CD4-positive, alpha-beta memory T cell (primary cell): ENCODE measurements at regions not wholly inside any gene's neighbourhood (a gene's known extent, or its start where the extent isn't known, plus 50 kb on each side); places are given as distances from the start of the nearest gene placed in this dataset.

Experiments
- CTCF ChIA-PET: fragments of 350-600 bp; sonication (Branson Sonifier 250); formaldehyde crosslinking; loops from one replicate; lab custom pipeline; 2021; ENCODE audit warnings: inconsistent platforms; ENCODE audit not compliant: partially characterized antibody; lab: Charles Lee
- POLR2A ChIA-PET: fragments of 350-600 bp; sonication (Branson Sonifier 250); formaldehyde crosslinking; loops from one replicate; lab custom pipeline; 2021; ENCODE audit not compliant: partially characterized antibody; lab: Charles Lee
- DNase-seq, 5 donors: peaks; one replicate each; pipeline versions ENCODE4 v3.0.0 to v3.0.0-alpha.2; 2020 to 2022; ENCODE audit warnings: mixed read lengths in 1 of 5
- H3K27ac ChIP-seq: one replicate; pipeline ENCODE4 v1.7.0; 2013; ENCODE audit warnings: low read depth, low read length
- H3K27me3 ChIP-seq: 2 replicates; pipeline ENCODE4 v1.7.0; 2013; ENCODE audit warnings: mild to moderate bottlenecking, low read length, moderate library complexity; ENCODE audit not compliant: insufficient read depth
- H3K36me3 ChIP-seq: 2 replicates; pipeline ENCODE4 v1.7.0; 2013; ENCODE audit warnings: mild to moderate bottlenecking, low read length, moderate library complexity; ENCODE audit not compliant: insufficient read depth
- H3K4me1 ChIP-seq: 2 replicates; pipeline ENCODE4 v1.7.0; 2013; ENCODE audit warnings: mild to moderate bottlenecking, low read length, moderate library complexity; ENCODE audit not compliant: insufficient read depth
- H3K4me3 ChIP-seq, 2 donors: one replicate each; pipeline ENCODE4 v1.7.0; 2013; ENCODE audit warnings: low read length in 2 of 2, mild to moderate bottlenecking in 1 of 2
- H3K9me3 ChIP-seq, 2 donors: one replicate each; pipeline ENCODE4 v1.7.0; 2013; ENCODE audit warnings: low read length in 2 of 2, control low read depth in 1 of 2; ENCODE audit not compliant: control insufficient read depth in 1 of 2
- H3K27ac Mint-ChIP-seq, 7 donors: one replicate each; pipeline ENCODE4 v1.8.0; 2020 to 2021; ENCODE audit warnings: mixed read lengths in 7 of 7, mild to moderate bottlenecking in 6 of 7, inconsistent platforms in 3 of 7, moderate library complexity in 3 of 7
- H3K27me3 Mint-ChIP-seq, 2 donors: one replicate each; pipeline ENCODE4 v1.8.0; 2020 to 2021; ENCODE audit warnings: mixed read lengths in 2 of 2
- H3K36me3 Mint-ChIP-seq, 2 donors: one replicate each; pipeline ENCODE4 v1.8.0; 2020 to 2021; ENCODE audit warnings: mixed read lengths in 2 of 2, inconsistent platforms in 1 of 2, mild to moderate bottlenecking in 1 of 2
- H3K4me1 Mint-ChIP-seq, 4 donors: one replicate each; pipeline ENCODE4 v1.8.0; 2020 to 2021; ENCODE audit warnings: mixed read lengths in 4 of 4, mild to moderate bottlenecking in 1 of 4
- H3K4me3 Mint-ChIP-seq, 8 donors: one replicate each; pipeline ENCODE4 v1.8.0; 2020 to 2021; ENCODE audit warnings: mixed read lengths in 8 of 8, mild to moderate bottlenecking in 7 of 8, moderate library complexity in 6 of 8, inconsistent platforms in 3 of 8
- H3K9me3 Mint-ChIP-seq, 8 donors: one replicate each; pipeline ENCODE4 v1.8.0; 2020 to 2021; ENCODE audit warnings: mixed read lengths in 8 of 8, mild to moderate bottlenecking in 5 of 8, inconsistent platforms in 3 of 8, moderate library complexity in 1 of 8
- intact Hi-C: fragments of 100-400 bp; cut with micrococcal nuclease; formaldehyde crosslinking; loops from one replicate; pipeline ENCODE4 v1.15.1; 2023

DNA sequence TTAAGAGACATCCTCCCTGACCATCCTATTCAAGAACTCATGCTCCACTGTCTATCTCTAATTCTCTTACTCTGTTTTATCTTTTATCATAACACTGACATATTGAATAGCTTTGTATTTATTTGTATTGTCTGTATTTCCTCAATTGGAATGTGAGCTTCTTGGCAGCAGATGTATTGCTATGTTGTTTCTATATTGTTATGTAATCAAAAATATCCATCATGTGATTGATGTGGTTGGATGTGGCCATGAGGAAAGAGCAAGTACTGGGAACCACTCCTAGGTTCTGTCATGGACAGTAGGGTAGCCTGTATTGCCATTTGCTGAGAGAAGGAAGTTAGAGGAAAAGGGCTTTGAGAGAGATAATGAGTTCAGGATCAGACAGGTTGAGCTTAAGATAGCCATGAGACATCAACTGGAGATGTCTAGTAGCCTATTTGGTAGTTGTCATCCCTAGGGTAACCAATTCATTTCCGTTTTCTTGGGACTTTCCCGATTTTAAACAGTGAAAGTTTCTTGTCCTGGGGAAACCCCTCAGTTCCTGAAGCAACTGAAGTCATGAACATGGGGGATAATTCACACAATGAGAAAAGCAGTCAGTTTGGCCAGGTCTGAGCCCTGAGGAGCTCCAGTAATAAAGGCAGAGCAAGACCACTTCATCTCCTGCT lies 404.5 kb downstream of the INSC start:
- Mint-ChIP-seq H3K4me3 (no peak overlapping the region), H3K27ac (no peak overlapping the region), H3K9me3 (peaks cover 0 to 32% (median 9%) of the 10 kb centered on the region in 8 donors), H3K36me3 (no peaks in the 10 kb centered on the region), H3K4me1 (no peaks in the 10 kb centered on the region), H3K27me3 (peaks cover 0 to 3% of the 10 kb centered on the region in 2 donors)
- no peaks in the 10 kb centered on the region for H3K36me3 ChIP-seq
- H3K9me3 ChIP-seq, result no peaks in the 10 kb centered on the region
- DNase-seq, result no peak
- no peak overlapping the region for H3K27ac ChIP-seq
- ChIA-PET POLR2A (no interaction called here), CTCF (no interaction called here)
- no peaks in the 10 kb centered on the region for H3K4me1 ChIP-seq
- intact Hi-C loops, result no loop called here
- H3K27me3 ChIP-seq, result no peaks in the 10 kb centered on the region
- H3K4me3 ChIP-seq, result no peak overlapping the region

DNA sequence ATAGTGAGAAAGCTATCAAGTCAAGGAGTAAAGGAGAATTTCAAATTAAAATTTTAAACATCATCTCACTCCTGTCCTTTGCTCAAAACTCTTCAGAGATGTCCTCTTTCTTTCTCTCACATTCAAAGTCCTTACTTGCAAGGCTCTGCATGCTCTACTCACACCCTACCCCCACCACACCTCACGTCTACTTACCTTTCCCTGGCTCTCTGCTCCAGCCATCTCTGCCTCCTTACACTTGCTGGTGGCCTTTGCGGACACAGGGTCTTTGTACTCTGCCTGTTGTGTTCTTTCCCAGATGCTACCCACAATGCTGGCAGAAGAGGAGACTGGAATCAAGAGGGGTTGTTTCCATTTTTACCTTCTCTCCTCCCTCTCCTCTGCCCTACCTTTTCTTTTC lies 405.2 kb downstream of the INSC start:
- H3K27me3 ChIP-seq, result no peaks in the 10 kb centered on the region
- ChIA-PET POLR2A (no interaction called here), CTCF (no interaction called here)
- H3K9me3 ChIP-seq, result no peaks in the 10 kb centered on the region
- H3K4me3 ChIP-seq, result no peak overlapping the region
- H3K9me3 Mint-ChIP-seq, result peaks cover 0 to 29% (median 8%) of the 10 kb centered on the region in 8 donors
- DNase-seq, result no peak
- no peaks in the 10 kb centered on the region for H3K4me1 ChIP-seq
- intact Hi-C loops, result no loop called here
- no peak overlapping the region for H3K27ac ChIP-seq
- H3K36me3 Mint-ChIP-seq, result no peaks in the 10 kb centered on the region
- no peaks in the 10 kb centered on the region for H3K36me3 ChIP-seq
- H3K4me3 Mint-ChIP-seq, result no peak overlapping the region
- H3K27ac Mint-ChIP-seq, result no peak overlapping the region
- peaks cover 0 to 3% of the 10 kb centered on the region in 2 donors for H3K27me3 Mint-ChIP-seq
- H3K4me1 Mint-ChIP-seq, result no peaks in the 10 kb centered on the region

DNA sequence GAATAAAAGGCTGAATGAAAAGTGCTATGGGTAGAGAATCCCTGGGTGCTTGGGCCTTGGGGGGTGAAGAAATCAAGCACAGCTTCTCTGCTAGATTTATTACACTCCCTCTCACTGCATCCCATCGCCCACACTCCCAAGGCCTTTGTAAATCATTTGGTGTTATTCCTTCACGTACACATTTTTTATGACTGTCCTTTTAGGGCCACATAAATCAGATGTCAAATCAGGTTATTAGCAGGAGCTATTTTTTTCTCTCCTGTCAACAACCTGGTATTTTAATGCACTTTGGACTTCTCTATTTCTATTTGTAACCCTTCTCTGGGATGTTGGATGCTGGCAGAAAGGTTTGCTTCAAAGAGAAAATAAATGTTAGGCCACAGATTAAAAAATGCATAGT lies 408.8 kb downstream of the INSC start:
- DNase-seq, result no peak
- Mint-ChIP-seq H3K4me1 (no peaks in the 10 kb centered on the region), H3K27me3 (peaks cover 0 to 3% of the 10 kb centered on the region in 2 donors), H3K4me3 (no peak overlapping the region), H3K9me3 (peaks cover 4 to 28% (median 17%) of the 10 kb centered on the region in 8 donors), H3K27ac (no peak overlapping the region), H3K36me3 (no peaks in the 10 kb centered on the region)
- Histone ChIP-seq H3K4me3 (no peak overlapping the region), H3K4me1 (no peaks in the 10 kb centered on the region), H3K27ac (no peak overlapping the region), H3K9me3 (no peaks in the 10 kb centered on the region), H3K27me3 (no peaks in the 10 kb centered on the region), H3K36me3 (no peaks in the 10 kb centered on the region)
- intact Hi-C loops, result no loop called here
- CTCF ChIA-PET, result no interaction called here
- POLR2A ChIA-PET, result no interaction called here

DNA sequence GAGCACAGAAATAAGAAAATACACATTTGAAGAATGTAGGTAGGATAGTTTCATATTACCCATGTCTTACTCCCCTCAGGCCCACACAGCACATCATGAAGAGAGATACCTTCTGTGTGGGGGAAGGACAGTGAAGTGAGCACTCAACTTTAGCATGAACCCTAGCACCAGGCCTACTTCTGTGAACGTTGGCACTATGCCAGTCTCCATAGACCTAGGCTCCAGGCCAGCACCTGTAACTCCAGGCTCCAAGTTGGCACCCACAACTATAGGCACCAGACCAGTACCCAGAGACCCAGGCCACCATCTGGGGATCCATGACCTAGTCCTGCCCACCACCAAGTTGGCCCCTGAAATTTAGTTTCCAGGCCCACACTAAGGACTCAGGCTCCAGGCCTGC lies 410.9 kb downstream of the INSC start:
- no peak overlapping the region for H3K27ac ChIP-seq
- POLR2A ChIA-PET, result no interaction called here
- no peaks in the 10 kb centered on the region for H3K36me3 Mint-ChIP-seq
- intact Hi-C loops, result no loop called here
- peaks cover 0 to 3% of the 10 kb centered on the region in 2 donors for H3K27me3 Mint-ChIP-seq
- H3K4me1 Mint-ChIP-seq, result no peaks in the 10 kb centered on the region
- H3K4me1 ChIP-seq, result no peaks in the 10 kb centered on the region
- H3K36me3 ChIP-seq, result no peaks in the 10 kb centered on the region
- no peak overlapping the region for H3K27ac Mint-ChIP-seq
- DNase-seq, result no peak
- CTCF ChIA-PET, result no interaction called here
- H3K27me3 ChIP-seq, result no peaks in the 10 kb centered on the region
- no peaks in the 10 kb centered on the region for H3K9me3 ChIP-seq
- no peak overlapping the region for H3K4me3 ChIP-seq
- H3K4me3 Mint-ChIP-seq, result no peak overlapping the region
- H3K9me3 Mint-ChIP-seq, result peaks cover 4 to 28% (median 19%) of the 10 kb centered on the region in 8 donors

DNA sequence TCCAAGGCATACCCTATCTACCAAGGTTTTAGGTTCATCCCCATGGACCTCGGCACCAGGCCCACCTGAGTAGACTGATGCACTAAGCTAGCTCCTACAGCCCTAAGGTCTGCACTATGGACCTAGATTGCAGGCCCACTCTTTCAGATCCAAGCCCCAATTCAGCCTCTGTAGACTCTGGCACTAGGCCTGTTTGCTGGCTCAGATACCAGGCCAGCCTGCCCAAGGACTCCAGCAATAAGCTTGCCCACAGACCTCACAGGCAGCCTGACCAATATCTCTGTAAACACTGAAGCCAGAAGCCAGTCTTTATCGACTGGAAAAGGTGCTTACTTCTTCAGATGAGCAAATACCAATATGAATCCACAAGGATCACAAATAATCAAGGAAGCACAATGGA lies 411.3 kb downstream of the INSC start:
- intact Hi-C loops, result no loop called here
- no peak overlapping the region for H3K27ac ChIP-seq
- POLR2A ChIA-PET, result no interaction called here

DNA sequence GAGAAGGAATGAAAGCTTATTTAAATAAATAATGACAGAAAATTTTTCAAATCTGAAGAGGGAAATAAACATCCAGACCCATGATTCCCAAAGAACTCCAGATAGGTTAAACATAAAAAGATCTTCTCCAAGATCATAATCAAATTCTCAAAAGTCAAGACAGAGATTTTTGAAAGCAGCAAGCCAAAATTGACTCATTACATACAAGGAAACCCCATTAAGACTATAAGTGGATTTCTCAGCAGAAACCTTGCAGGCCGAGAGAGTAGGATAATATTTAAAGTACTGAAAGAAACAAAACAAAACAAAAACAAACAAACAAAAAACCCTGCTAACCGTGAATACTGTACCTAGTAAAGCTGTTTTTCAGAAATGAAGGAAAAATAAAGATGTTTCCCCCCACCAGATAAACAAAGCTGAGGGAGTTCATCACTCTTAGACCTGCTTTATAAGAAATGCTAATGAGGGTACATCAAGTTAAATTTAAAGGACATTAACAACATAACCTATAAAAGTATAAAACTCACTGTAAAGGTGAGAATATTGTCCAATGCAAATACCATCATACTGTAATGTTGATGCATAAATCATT lies 412.2 kb downstream of the INSC start:
- no peak for DNase-seq
- Mint-ChIP-seq H3K27me3 (peaks cover 0 to 3% of the 10 kb centered on the region in 2 donors), H3K4me1 (no peaks in the 10 kb centered on the region), H3K36me3 (no peaks in the 10 kb centered on the region), H3K4me3 (no peak overlapping the region), H3K9me3 (peaks cover 4 to 30% (median 19%) of the 10 kb centered on the region in 8 donors), H3K27ac (no peak overlapping the region)
- POLR2A ChIA-PET, result no interaction called here
- intact Hi-C loops, result no loop called here
- H3K27me3 ChIP-seq, result no peaks in the 10 kb centered on the region
- no peaks in the 10 kb centered on the region for H3K36me3 ChIP-seq
- no peak overlapping the region for H3K4me3 ChIP-seq
- no peaks in the 10 kb centered on the region for H3K9me3 ChIP-seq
- no peaks in the 10 kb centered on the region for H3K4me1 ChIP-seq
- H3K27ac ChIP-seq, result no peak overlapping the region
- CTCF ChIA-PET, result no interaction called here

More for the DNA sequence above, 411.3 kb downstream of the INSC start:
- Mint-ChIP-seq H3K4me1 (no peaks in the 10 kb centered on the region), H3K4me3 (no peak overlapping the region), H3K27me3 (peaks cover 0 to 3% of the 10 kb centered on the region in 2 donors), H3K36me3 (no peaks in the 10 kb centered on the region), H3K9me3 (peaks cover 4 to 30% (median 19%) of the 10 kb centered on the region in 8 donors), H3K27ac (no peak overlapping the region)
- no peak for DNase-seq
- no peaks in the 10 kb centered on the region for H3K36me3 ChIP-seq
- no peaks in the 10 kb centered on the region for H3K27me3 ChIP-seq
- no peak overlapping the region for H3K4me3 ChIP-seq
- H3K9me3 ChIP-seq, result no peaks in the 10 kb centered on the region
- H3K4me1 ChIP-seq, result no peaks in the 10 kb centered on the region
- CTCF ChIA-PET, result no interaction called here

DNA sequence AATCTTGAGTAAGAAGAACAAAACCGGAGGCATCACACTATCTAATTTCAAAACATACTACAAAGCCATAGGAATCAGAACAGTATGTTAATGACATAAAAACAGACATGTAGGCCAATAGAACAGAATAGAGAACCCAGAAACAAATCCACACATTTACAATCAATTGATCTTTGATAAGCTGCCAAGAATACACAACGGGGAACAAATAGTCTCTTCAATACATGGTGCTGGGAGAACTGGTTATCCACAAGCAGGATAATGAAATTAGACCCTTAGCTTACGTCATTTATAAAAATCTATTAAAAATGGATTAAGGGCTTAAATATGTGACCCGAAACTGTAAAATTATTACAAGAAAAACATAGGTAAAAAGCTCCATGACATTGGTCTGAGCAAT lies 417.7 kb downstream of the INSC start:
- Mint-ChIP-seq H3K4me1 (no peaks in the 10 kb centered on the region), H3K4me3 (no peak overlapping the region), H3K9me3 (peaks cover 2 to 13% (median 5%) of the 10 kb centered on the region in 8 donors), H3K27me3 (no peaks in the 10 kb centered on the region), H3K27ac (no peak overlapping the region), H3K36me3 (no peaks in the 10 kb centered on the region)
- Histone ChIP-seq H3K27me3 (no peaks in the 10 kb centered on the region), H3K4me3 (no peak overlapping the region), H3K9me3 (no peaks in the 10 kb centered on the region), H3K27ac (no peak overlapping the region), H3K4me1 (no peaks in the 10 kb centered on the region), H3K36me3 (no peaks in the 10 kb centered on the region)
- ChIA-PET POLR2A (no interaction called here), CTCF (no interaction called here)
- no peak for DNase-seq
- intact Hi-C loops, result no loop called here
